K562 (cell line): ENCODE measurements at regions not wholly inside any gene's neighbourhood (a gene's known extent, or its start where the extent isn't known, plus 50 kb on each side); places are given as distances from the start of the nearest gene placed in this dataset.
"Not testable (repeated sequence)": the region's sequence is repeated elsewhere in the genome, so short reads cannot be mapped to it uniquely, and the experiment has no call there.

Source experiments
- FOSL1 ChIP-seq: fragments of 200-800 bp; sonication (Bioruptor generic); conservative IDR thresholded peaks from 2 replicates; pipeline ENCODE4 v1.6.1; 2016; ENCODE audit warnings: missing genetic modification characterization, missing compliant biosample characterization
- MYC ChIP-seq, 2 experiments: fragments of 250-450 bp in 1 of 2; sonication (Bioruptor Pico) in 1 of 2; IDR thresholded peaks; 2 replicates each; pipeline versions ENCODE4 v1.5.1 to v1.6.1; 2012 to 2021; ENCODE audit warnings: low read depth in 2 of 2, borderline replicate concordance in 1 of 2, improper control_type of control experiment in 1 of 2, low read length in 1 of 2, mild to moderate bottlenecking in 1 of 2, moderate library complexity in 1 of 2
- NCOR1 ChIP-seq: fragments of 450-650 bp; IDR thresholded peaks from 2 replicates; pipeline ENCODE4 v1.6.1; 2016; ENCODE audit warnings: mild to moderate bottlenecking, moderate library complexity
- RCOR1 ChIP-seq, 2 experiments: IDR thresholded peaks; 2 replicates each; pipeline ENCODE4 v1.6.1; 2012; ENCODE audit warnings: low read depth in 2 of 2, low read length in 2 of 2, borderline replicate concordance in 1 of 2, improper control_type of control experiment in 1 of 2
- SIN3A ChIP-seq, 2 experiments: fragments of 150-350 bp in 1 of 2; IDR thresholded peaks; 2 replicates each; pipeline ENCODE4 v1.6.1; 2011 to 2016; ENCODE audit warnings: borderline replicate concordance in 2 of 2, low read depth in 2 of 2, low read length in 2 of 2, mild to moderate bottlenecking in 2 of 2, moderate library complexity in 2 of 2; ENCODE audit not compliant: control insufficient read depth in 1 of 2
- SRF ChIP-seq, 2 experiments: fragments of 250-450, 450-650 bp in 1 of 2; sonication (Bioruptor Pico) in 1 of 2; sonication (generic) in 1 of 2; formaldehyde crosslinking; IDR thresholded peaks; 2 replicates each; pipeline versions ENCODE4 v1.5.0 to v1.5.1; 2020 to 2022; ENCODE audit warnings: mild to moderate bottlenecking in 1 of 2, missing genetic modification reagents in 1 of 2
- TGIF2 ChIP-seq: sonication (generic); formaldehyde crosslinking; IDR thresholded peaks from 2 replicates; pipeline ENCODE4 v1.8.1; 2022; ENCODE audit warnings: mild to moderate bottlenecking, missing genetic modification reagents, moderate library complexity
- YY1 ChIP-seq, 3 experiments: IDR thresholded peaks; 2 replicates each; pipeline ENCODE4 v1.6.1; 2011; ENCODE audit warnings: low read length in 2 of 3, mild to moderate bottlenecking in 2 of 3, moderate library complexity in 2 of 3, borderline replicate concordance in 1 of 3, control low read depth in 1 of 3, low read depth in 1 of 3; ENCODE audit not compliant: insufficient read depth in 3 of 3, insufficient replicate concordance in 2 of 3, control insufficient read depth in 1 of 3, insufficient read length in 1 of 3; ENCODE audit errors: extremely low read depth in 1 of 3
- ZFX ChIP-seq: sonication (generic); formaldehyde crosslinking; IDR thresholded peaks from 2 replicates; pipeline ENCODE4 v1.8.0; 2022; ENCODE audit warnings: mild to moderate bottlenecking, missing genetic modification reagents, moderate library complexity
- ZNF785 ChIP-seq: fragments of 250-450 bp; sonication (Bioruptor Pico); IDR thresholded peaks from 2 replicates; pipeline ENCODE4 v1.4.0; 2020; ENCODE audit warnings: mild to moderate bottlenecking
- TF ChIP-seq, protein P1 (sequence below), 3 experiments: IDR thresholded peaks in 2 of 3; conservative IDR thresholded peaks in 1 of 3; 2 replicates each; pipeline ENCODE4 v1.5.1; 2011 to 2012; ENCODE audit warnings: low read length in 3 of 3, mild to moderate bottlenecking in 3 of 3, control low read depth in 2 of 3, improper control_type of control experiment in 1 of 3, inconsistent platforms in 1 of 3, low read depth in 1 of 3, mixed read lengths in 1 of 3, moderate library complexity in 1 of 3; ENCODE audit not compliant: insufficient read depth in 2 of 3
- TF ChIP-seq, protein P2 (sequence below): sonication (generic); formaldehyde crosslinking; IDR thresholded peaks from 2 replicates; pipeline ENCODE4 v1.8.0; 2023; ENCODE audit warnings: missing genetic modification reagents, mild to moderate bottlenecking, borderline replicate concordance

DNA sequence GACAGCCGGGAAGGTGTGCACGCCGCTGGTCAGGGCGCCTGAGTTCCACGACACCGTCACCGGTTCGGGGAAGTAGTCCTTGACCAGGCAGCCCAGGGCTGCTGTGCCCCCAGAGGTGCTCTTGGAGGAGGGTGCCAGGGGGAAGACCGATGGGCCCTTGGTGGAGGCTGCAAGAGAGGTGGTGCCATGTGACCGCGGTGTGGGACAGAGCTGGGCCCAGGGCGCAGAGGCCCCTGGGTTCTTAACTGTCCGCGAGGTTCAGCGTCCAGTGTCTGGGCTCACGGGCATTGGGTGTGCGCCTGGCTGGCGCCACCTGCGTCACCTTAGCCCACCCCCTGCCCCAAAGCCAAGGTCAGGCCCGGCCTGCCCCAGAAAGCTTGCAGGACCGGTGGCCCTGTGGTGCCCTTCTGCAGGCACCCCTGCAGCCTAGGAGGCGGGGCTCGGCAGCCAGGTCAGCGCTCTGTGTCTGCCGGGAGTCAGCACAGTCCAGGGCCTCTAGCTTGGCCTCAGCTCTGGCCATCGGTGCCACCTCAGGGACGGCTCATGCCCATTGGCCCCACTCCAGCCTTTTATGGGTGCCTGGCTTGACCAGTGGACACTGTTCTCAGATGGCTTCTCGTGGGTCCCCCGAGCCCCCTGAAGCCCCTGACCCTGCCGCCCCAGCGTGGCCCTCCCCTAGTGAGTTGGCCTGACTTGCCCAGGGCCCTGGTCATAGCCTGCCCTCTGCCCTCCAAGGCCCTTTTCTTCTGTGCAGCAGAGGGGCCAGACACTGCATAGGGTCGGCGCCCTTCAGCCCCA lies 216.7 kb downstream of the TMEM121 start:
- TF ChIP-seq RCOR1 (IDR thresholded peaks at IDR 0.05; ENCODE audit: borderline replicate concordance in 1 of 2, low read depth in 2 of 2, low read length in 2 of 2); YY1 (IDR thresholded peaks at IDR 0.05; ENCODE audit: borderline replicate concordance in 1 of 3, control insufficient read depth in 1 of 3, extremely low read depth in 1 of 3, insufficient read depth in 3 of 3, insufficient read length in 1 of 3, insufficient replicate concordance in 2 of 3, low read depth in 1 of 3, low read length in 2 of 3); MYC (IDR thresholded peaks at IDR 0.05; ENCODE audit: low read depth, low read length); MYC (CRISPR knock-in tag; IDR thresholded peaks at IDR 0.05; ENCODE audit: borderline replicate concordance, low read depth); ZNF785 (CRISPR knock-in tag); NCOR1; ZFX (CRISPR knock-in tag); TGIF2 (CRISPR knock-in tag); SIN3A (IDR thresholded peaks at IDR 0.05; ENCODE audit: borderline replicate concordance in 2 of 2, control insufficient read depth in 1 of 2, low read depth in 2 of 2, low read length in 2 of 2); FOSL1; SRF (CRISPR knock-in tag; IDR thresholded peaks at IDR 0.05): not testable (repeated sequence)
- TF ChIP-seq, protein P1, sequence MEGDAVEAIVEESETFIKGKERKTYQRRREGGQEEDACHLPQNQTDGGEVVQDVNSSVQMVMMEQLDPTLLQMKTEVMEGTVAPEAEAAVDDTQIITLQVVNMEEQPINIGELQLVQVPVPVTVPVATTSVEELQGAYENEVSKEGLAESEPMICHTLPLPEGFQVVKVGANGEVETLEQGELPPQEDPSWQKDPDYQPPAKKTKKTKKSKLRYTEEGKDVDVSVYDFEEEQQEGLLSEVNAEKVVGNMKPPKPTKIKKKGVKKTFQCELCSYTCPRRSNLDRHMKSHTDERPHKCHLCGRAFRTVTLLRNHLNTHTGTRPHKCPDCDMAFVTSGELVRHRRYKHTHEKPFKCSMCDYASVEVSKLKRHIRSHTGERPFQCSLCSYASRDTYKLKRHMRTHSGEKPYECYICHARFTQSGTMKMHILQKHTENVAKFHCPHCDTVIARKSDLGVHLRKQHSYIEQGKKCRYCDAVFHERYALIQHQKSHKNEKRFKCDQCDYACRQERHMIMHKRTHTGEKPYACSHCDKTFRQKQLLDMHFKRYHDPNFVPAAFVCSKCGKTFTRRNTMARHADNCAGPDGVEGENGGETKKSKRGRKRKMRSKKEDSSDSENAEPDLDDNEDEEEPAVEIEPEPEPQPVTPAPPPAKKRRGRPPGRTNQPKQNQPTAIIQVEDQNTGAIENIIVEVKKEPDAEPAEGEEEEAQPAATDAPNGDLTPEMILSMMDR (IDR thresholded peaks at IDR 0.05 in 2 of 3, conservative IDR thresholded peaks at IDR 0.05 in 1 of 3; ENCODE audit: insufficient read depth in 2 of 3, low read depth in 1 of 3, low read length in 3 of 3) = not testable (repeated sequence)
- TF ChIP-seq, protein P2, sequence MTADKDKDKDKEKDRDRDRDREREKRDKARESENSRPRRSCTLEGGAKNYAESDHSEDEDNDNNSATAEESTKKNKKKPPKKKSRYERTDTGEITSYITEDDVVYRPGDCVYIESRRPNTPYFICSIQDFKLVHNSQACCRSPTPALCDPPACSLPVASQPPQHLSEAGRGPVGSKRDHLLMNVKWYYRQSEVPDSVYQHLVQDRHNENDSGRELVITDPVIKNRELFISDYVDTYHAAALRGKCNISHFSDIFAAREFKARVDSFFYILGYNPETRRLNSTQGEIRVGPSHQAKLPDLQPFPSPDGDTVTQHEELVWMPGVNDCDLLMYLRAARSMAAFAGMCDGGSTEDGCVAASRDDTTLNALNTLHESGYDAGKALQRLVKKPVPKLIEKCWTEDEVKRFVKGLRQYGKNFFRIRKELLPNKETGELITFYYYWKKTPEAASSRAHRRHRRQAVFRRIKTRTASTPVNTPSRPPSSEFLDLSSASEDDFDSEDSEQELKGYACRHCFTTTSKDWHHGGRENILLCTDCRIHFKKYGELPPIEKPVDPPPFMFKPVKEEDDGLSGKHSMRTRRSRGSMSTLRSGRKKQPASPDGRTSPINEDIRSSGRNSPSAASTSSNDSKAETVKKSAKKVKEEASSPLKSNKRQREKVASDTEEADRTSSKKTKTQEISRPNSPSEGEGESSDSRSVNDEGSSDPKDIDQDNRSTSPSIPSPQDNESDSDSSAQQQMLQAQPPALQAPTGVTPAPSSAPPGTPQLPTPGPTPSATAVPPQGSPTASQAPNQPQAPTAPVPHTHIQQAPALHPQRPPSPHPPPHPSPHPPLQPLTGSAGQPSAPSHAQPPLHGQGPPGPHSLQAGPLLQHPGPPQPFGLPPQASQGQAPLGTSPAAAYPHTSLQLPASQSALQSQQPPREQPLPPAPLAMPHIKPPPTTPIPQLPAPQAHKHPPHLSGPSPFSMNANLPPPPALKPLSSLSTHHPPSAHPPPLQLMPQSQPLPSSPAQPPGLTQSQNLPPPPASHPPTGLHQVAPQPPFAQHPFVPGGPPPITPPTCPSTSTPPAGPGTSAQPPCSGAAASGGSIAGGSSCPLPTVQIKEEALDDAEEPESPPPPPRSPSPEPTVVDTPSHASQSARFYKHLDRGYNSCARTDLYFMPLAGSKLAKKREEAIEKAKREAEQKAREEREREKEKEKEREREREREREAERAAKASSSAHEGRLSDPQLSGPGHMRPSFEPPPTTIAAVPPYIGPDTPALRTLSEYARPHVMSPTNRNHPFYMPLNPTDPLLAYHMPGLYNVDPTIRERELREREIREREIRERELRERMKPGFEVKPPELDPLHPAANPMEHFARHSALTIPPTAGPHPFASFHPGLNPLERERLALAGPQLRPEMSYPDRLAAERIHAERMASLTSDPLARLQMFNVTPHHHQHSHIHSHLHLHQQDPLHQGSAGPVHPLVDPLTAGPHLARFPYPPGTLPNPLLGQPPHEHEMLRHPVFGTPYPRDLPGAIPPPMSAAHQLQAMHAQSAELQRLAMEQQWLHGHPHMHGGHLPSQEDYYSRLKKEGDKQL (CRISPR knock-in tag) = not testable (repeated sequence)
